ENCODE measurements at regions not wholly inside any gene's neighbourhood (a gene's known extent, or its start where the extent isn't known, plus 50 kb on each side); places are given as distances from the start of the nearest gene placed in this dataset.

DNA sequence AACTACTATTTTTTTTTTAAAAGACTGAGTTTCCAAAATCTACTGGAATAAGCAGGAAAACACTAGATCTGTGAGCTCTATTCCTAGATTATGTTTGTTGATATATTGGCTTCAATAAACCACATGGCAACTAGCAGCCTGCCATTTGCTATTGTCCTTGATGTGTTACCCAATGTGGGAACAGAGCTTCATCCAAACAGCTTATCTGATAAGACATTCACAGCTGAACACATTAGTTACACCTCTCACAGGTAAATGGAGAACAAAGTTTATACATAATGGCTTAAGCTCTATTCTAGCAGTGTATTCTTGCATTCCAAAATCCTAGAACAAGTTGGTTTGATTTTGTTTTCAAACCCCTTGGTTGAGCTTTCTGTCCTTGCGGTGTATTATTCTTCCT lies 642.1 kb downstream of the TLE1 start:
- no peak for TF ChIP-seq POLR2AphosphoS5 (IDR thresholded peaks at IDR 0.05; ENCODE audit: insufficient read depth, low read depth, low read length)
- TF ChIP-seq, protein P1, sequence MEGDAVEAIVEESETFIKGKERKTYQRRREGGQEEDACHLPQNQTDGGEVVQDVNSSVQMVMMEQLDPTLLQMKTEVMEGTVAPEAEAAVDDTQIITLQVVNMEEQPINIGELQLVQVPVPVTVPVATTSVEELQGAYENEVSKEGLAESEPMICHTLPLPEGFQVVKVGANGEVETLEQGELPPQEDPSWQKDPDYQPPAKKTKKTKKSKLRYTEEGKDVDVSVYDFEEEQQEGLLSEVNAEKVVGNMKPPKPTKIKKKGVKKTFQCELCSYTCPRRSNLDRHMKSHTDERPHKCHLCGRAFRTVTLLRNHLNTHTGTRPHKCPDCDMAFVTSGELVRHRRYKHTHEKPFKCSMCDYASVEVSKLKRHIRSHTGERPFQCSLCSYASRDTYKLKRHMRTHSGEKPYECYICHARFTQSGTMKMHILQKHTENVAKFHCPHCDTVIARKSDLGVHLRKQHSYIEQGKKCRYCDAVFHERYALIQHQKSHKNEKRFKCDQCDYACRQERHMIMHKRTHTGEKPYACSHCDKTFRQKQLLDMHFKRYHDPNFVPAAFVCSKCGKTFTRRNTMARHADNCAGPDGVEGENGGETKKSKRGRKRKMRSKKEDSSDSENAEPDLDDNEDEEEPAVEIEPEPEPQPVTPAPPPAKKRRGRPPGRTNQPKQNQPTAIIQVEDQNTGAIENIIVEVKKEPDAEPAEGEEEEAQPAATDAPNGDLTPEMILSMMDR (IDR thresholded peaks at IDR 0.05; ENCODE audit: extremely low read depth in 1 of 2, insufficient read depth in 1 of 2, low read depth in 1 of 2, low read length in 2 of 2) = no peak
